K562 (cell line): ENCODE measurements at regions not wholly inside any gene's neighbourhood (a gene's known extent, or its start where the extent isn't known, plus 50 kb on each side); places are given as distances from the start of the nearest gene placed in this dataset.

ENCODE experiments used
- CTCF ChIP-seq, 3 experiments: IDR thresholded peaks in 2 of 3; conservative IDR thresholded peaks in 1 of 3; 2 replicates each; pipeline ENCODE4 v1.5.1; 2011 to 2012; ENCODE audit warnings: low read length in 3 of 3, mild to moderate bottlenecking in 3 of 3, control low read depth in 2 of 3, improper control_type of control experiment in 1 of 3, inconsistent platforms in 1 of 3, low read depth in 1 of 3, mixed read lengths in 1 of 3, moderate library complexity in 1 of 3; ENCODE audit not compliant: insufficient read depth in 2 of 3
- EP300 ChIP-seq: IDR thresholded peaks from 2 replicates; pipeline ENCODE4 v1.6.1; 2012; ENCODE audit warnings: low read length, improper control_type of control experiment
- GABPA ChIP-seq: fragments of 200-800 bp; sonication (Bioruptor generic); conservative IDR thresholded peaks from 2 replicates; pipeline ENCODE4 v1.6.1; 2016; ENCODE audit warnings: low read depth, missing genetic modification characterization, missing compliant biosample characterization
- GATAD2A ChIP-seq: fragments of 450-650 bp; IDR thresholded peaks from 2 replicates; pipeline ENCODE4 v1.6.1; 2017
- HNRNPLL ChIP-seq: fragments of 200-400 bp; formaldehyde crosslinking; IDR thresholded peaks from 2 replicates; pipeline ENCODE4 v1.6.1; 2017; ENCODE audit warnings: low read length, low read depth, mild to moderate bottlenecking; ENCODE audit not compliant: poor library complexity, severe bottlenecking
- KLF13 ChIP-seq: fragments of 450-650 bp; IDR thresholded peaks from 2 replicates; pipeline ENCODE4 v1.6.1; 2016; ENCODE audit warnings: missing genetic modification characterization, low read depth, mild to moderate bottlenecking, missing compliant biosample characterization, moderate library complexity, borderline replicate concordance
- STAT6 ChIP-seq: sonication (generic); formaldehyde crosslinking; IDR thresholded peaks from 2 replicates; pipeline ENCODE4 v1.8.1; 2023; ENCODE audit warnings: mild to moderate bottlenecking, missing genetic modification reagents
- TSHZ1 ChIP-seq: fragments of 250-450 bp; sonication (Bioruptor Pico); IDR thresholded peaks from 2 replicates; pipeline ENCODE4 v1.4.0; 2020; ENCODE audit warnings: mild to moderate bottlenecking, moderate library complexity
- ZNF184 ChIP-seq: sonication (generic); formaldehyde crosslinking; IDR thresholded peaks from 2 replicates; pipeline ENCODE4 v1.5.0; 2020; ENCODE audit warnings: missing genetic modification reagents
- ZNF274 ChIP-seq: IDR thresholded peaks from 2 replicates; pipeline ENCODE4 v1.6.1; 2011; ENCODE audit warnings: low read depth, mild to moderate bottlenecking, low read length, moderate library complexity, borderline replicate concordance
- ZNF318 ChIP-seq, 2 experiments: fragments of 450-650 bp; IDR thresholded peaks; 2 replicates each; pipeline ENCODE4 v1.6.1; 2016; ENCODE audit warnings: mild to moderate bottlenecking in 2 of 2, borderline replicate concordance in 1 of 2, low read depth in 1 of 2, moderate library complexity in 1 of 2
- ZNF551 ChIP-seq: fragments of 250-450 bp; sonication (Bioruptor Pico); IDR thresholded peaks from 2 replicates; pipeline ENCODE4 v1.5.0; 2021; ENCODE audit warnings: mild to moderate bottlenecking, moderate library complexity
- ZNF592 ChIP-seq: fragments of 450-650 bp; IDR thresholded peaks from 2 replicates; pipeline ENCODE4 v1.6.1; 2017; ENCODE audit warnings: antibody characterized with exemption, mild to moderate bottlenecking

- TF ChIP-seq ZNF274 (no peak), ZNF592 (no peak), EP300 (no peak), STAT6 (no peak), ZNF551 (CRISPR knock-in tag) (no peak), CTCF (IDR thresholded peaks at IDR 0.05 in 2 of 3, conservative IDR thresholded peaks at IDR 0.05 in 1 of 3; ENCODE audit: insufficient read depth in 2 of 3, low read depth in 1 of 3, low read length in 3 of 3) (no peak), ZNF184 (no peak), GABPA (tag) (no peak), HNRNPLL (no peak), ZNF318 (IDR thresholded peaks at IDR 0.05; ENCODE audit: borderline replicate concordance in 1 of 2, low read depth in 1 of 2) (no peak), TSHZ1 (CRISPR knock-in tag) (no peak), KLF13 (no peak), GATAD2A (no peak)
Measured at GRCh38 chr1:97013136-97013535, 291.6 kb downstream of the PTBP2 start.
